Suprapubic skin (tissue), 4 donors: ENCODE measurements at regions not wholly inside any gene's neighbourhood (a gene's known extent, or its start where the extent isn't known, plus 50 kb on each side); places are given as distances from the start of the nearest gene placed in this dataset.

Experiments used
- CTCF ChIP-seq, 2 donors: fragments of 200-600 bp in 1 of 2; fragments of 450-650 bp in 1 of 2; sonication (generic) in 1 of 2; IDR thresholded peaks; one replicate each; pipeline ENCODE4 v1.5.1; 2016 to 2019; ENCODE audit warnings: antibody characterized with exemption in 2 of 2, mild to moderate bottlenecking in 1 of 2, moderate library complexity in 1 of 2
- POLR2A ChIP-seq, 2 donors: fragments of 450-650 bp; IDR thresholded peaks; one replicate each; pipeline ENCODE4 v1.6.1; 2017; ENCODE audit warnings: antibody characterized with exemption in 2 of 2, mild to moderate bottlenecking in 2 of 2, moderate library complexity in 2 of 2
- POLR2AphosphoS5 ChIP-seq, 3 donors: sonication (generic); formaldehyde crosslinking; IDR thresholded peaks; one replicate each; pipeline ENCODE4 v1.6.1; 2017; ENCODE audit warnings: antibody characterized with exemption in 3 of 3

- TF ChIP-seq CTCF (IDR thresholded peaks at IDR 0.05) (no peak), POLR2AphosphoS5 (IDR thresholded peaks at IDR 0.05) (no peak), POLR2A (IDR thresholded peaks at IDR 0.05) (no peak)
Measured at GRCh38 chr4:117477925-117478324, 392.5 kb upstream of the TRAM1L1 start.
